ENCODE measurements at regions not wholly inside any gene's neighbourhood (a gene's known extent, or its start where the extent isn't known, plus 50 kb on each side); places are given as distances from the start of the nearest gene placed in this dataset.
A peak's percentile ranks its signal among the peaks of the same experiment; 100 is the strongest.
"Not testable (repeated sequence)": the region's sequence is repeated elsewhere in the genome, so short reads cannot be mapped to it uniquely, and the experiment has no call there.

DNA sequence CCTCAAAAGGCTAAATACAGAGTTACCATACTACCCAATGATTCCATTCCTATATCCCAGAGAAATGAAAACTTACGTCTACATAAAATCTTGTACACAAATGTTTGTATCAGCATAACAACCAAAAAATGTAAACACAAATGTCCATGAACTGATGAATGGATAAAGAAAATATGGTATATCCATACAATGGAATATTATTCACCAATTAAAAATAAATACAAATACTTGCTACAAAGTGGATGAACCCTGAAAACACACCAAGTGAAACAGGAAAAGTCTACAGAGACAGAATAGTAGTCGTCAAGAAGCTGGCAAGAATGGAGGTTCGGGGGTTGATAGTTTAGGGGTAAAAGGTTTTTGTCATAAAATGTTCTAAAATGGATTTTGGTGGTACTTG lies 54.0 kb upstream of the ANKRD28 start:
- no peak for ATAC-seq

DNA sequence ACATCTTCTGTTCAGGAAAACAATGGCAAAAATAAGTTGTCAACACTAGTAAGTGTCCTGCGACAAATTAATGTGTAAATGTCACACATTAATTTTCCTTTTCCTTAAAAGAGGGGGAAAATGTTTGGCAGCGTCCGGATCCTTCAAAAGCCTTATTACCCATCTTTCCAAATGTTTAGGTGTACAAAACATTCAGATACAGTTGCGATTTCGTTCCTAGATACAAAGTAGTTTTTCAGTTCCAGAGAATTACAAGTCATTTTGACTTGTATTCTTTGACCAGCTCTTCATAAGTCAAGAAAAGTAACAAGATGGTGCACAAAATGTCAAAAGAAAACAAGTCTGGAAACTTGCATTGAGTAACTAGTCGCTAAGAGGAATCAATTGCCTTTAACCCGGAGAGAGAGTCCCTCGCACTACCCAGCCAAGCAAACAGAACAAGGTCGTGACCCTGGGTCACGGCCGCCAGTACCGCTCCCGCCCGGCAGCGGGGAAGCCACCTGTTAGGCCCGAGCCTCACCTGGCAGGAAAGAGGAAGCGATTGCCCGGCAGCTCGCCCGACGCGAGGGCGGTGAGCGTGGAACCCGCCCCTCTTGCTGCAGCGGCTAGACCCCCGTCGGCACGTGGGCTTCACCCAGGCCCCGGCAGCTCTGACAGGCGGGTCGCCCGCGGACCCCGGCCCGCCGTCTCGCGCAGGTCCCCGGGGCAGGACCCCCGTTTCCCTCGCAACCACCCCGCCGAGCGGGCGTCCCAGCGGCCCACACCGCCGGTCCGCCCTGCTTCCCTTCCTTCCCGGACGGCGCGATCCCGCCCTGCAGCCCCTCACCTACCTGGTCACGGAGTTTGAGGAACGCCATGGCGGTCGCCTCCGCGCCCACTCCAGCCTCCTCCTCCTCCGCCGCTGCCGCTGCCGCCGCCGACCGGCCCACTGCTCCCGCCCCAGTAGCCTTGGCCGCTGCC lies 61.0 kb upstream of the ANKRD28 start:
- peak; percentile 84 for ATAC-seq

- ATAC-seq, result peak; percentile 92
Measured at GRCh38 chr3:15859507-15860013, 61.8 kb upstream of the ANKRD28 start.

- peak; percentile 85 for ATAC-seq
Measured at GRCh38 chr3:15860014-15860934, 62.5 kb upstream of the ANKRD28 start.

GRCh38 chr3:15861163-15861562 lies 63.4 kb upstream of the ANKRD28 start:
- no peak for ATAC-seq

DNA sequence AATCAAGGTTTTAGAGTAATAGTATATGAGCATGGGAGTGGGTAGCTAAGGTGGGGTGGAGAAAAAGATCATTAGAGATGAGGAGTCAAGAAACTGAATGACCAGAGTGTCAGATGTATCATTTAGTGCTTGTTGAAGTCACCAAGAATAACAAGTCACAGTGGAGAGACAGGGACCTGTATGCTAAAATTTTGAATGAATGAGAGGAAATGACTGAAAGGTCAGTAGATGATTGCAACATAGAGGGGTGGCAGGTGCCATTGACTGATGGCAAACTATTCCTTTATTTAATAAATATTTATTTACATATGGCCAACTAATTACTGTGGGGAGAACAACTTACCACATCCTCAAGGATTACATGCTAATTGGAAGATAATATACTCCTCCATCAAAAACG lies 75.0 kb upstream of the ANKRD28 start:
- ATAC-seq, result no peak

GRCh38 chr3:15873415-15873814 lies 75.6 kb upstream of the ANKRD28 start:
- ATAC-seq, result no peak

DNA sequence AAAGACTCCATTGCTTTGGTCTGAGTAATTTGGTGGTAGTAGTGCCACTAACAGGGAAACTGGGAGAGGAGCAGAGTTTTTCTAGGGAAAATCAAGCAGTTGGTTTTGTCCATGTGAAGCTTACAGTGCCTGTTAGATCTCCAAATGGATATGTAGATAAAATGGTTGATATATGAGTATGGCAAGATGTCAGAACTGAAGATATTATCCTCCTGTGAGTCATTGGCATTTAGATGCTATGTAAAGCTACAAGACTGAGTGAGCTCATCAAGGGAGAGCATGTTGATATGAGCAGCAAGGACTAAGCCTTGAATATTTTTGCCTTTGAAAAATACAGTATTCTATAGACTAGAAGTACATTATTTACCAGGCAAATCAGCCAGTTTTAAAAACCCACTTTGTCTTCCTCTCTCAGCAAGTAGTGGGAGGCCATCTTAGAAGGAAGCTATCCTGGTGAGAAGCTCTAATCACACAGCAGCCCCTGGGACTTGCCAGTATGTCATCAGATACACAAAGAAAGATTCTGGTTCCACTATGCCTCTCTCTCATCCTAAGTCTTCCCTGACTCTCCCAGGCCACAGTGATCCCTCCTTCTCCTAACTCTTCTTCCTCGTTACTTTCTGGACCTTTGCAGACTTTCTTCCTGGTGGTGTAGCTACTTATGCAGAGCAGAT lies 77.4 kb upstream of the ANKRD28 start:
- peak; percentile 41 for ATAC-seq

GRCh38 chr3:15876669-15877068 lies 78.9 kb upstream of the ANKRD28 start:
- no peak for ATAC-seq

GRCh38 chr3:15877813-15878212 lies 80.0 kb upstream of the ANKRD28 start:
- no peak for ATAC-seq

- not testable (repeated sequence) for ATAC-seq
Measured at GRCh38 chr3:15879787-15880186, 82.0 kb upstream of the ANKRD28 start.

DNA sequence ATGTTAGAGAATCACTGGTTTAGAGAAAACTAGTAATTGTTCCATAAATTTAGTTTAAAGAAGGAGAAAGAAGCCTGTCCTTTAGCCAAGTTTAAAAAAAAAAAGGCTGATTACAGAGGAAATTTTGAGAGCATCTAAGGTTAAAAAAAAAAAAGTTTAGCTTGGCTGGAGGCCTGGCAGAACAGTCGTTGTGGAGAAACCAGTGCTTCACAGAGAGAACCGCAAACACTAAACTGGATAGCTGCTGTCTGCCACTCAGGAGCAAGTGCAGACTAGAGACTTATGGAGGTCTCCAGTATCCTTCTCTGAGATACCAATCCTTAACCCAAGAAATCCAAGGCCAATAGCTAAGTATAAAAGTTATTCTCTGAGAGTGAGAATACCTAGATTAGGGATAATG lies 84.8 kb upstream of the ANKRD28 start:
- no peak for ATAC-seq

DNA sequence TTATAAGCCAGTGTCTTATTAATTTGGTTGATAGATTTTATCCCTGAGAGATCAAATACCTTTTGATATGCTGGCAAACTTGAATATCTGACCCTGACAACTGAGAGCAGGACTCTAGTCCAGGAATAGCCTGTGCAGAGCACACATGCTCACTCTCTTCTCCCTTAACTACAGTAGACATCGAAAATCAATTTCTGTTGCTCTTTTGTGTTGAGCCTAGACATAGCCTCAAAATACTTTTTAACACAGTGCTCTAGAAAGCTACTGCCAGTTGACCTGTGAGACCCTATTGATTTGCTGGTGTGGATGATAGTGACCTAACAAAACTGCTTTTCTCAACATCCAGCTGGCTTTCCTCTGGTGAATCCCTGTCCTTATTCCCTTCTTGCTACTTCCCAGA lies 86.4 kb upstream of the ANKRD28 start:
- no peak for ATAC-seq

- ATAC-seq, result no peak
Measured at GRCh38 chr3:15886521-15886920, 88.7 kb upstream of the ANKRD28 start.

DNA sequence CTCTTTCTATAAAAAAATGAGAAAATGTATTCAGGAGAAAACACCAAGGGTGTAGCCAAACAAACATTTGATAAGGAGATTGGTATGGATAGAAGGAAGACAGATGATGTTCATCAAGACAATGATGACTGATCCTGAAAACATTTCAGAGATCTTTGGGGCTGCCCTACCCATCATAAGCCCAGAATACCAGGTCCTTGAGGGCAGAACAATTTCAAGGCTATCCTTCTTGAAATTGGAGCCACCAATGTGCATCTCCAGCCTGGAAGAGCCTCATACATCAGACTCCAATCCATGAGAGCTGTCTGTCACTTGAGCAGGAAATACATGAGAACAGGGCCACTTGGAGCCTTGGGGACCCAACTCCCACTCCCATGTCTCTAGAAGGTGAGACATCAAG lies 89.5 kb upstream of the ANKRD28 start:
- no peak for ATAC-seq

DNA sequence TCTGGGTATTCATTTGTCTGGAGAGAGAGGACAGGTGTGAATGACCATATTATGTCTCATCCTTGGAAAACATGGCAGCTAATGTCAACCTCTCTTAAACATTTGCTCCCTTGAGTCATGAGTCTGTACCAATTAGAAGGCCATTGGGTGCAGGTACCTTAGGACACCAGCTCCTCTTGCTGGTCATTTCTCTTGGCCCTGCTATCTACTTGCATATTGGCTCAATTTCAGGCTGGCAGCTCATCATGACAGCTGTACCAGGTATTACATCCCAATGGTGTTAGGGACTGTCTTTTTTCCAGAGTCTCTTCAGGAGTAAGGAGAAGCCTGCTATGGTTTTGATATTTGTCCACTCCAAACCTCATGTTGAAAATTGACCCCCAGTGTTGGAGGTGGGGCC lies 92.2 kb upstream of the ANKRD28 start:
- peak; percentile 17 for ATAC-seq

GRCh38 chr3:15892311-15893227 lies 94.8 kb upstream of the ANKRD28 start:
- ATAC-seq, result no peak

- ATAC-seq, result no peak
Measured at GRCh38 chr3:15894382-15894781, 96.6 kb upstream of the ANKRD28 start.

GRCh38 chr3:15896500-15896899 lies 98.7 kb upstream of the ANKRD28 start:
- ATAC-seq, result no peak

DNA sequence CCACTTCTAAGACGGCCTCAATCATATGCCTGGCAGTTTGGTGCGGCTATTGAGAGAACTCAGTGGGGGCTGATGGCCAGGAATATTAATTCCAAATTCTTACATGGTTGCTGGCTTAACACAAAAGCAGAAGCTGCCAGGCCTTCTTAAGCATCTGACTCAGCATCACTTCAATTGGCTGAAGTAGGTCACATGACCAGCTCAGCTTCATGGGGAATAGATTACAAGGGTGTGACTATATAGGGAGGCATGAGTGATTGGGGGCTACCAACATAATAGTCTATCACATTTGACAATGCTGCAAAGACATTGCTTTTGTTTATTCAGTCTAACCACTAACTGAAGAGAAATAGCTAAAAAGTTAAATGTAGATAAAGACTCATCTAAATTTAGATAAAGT lies 101.6 kb upstream of the ANKRD28 start:
- no peak for ATAC-seq

GRCh38 chr3:15903164-15903563 lies 105.4 kb upstream of the ANKRD28 start:
- peak; percentile 43 for ATAC-seq
